Gastrocnemius medialis (tissue), 4 donors: ENCODE measurements at regions not wholly inside any gene's neighbourhood (a gene's known extent, or its start where the extent isn't known, plus 50 kb on each side); places are given as distances from the start of the nearest gene placed in this dataset.

ENCODE experiments used
- POLR2A ChIP-seq, 2 donors: fragments of 450-650 bp; IDR thresholded peaks; one replicate each; pipeline ENCODE4 v1.6.1; 2017; ENCODE audit warnings: antibody characterized with exemption in 2 of 2, mild to moderate bottlenecking in 2 of 2, moderate library complexity in 2 of 2
- TF ChIP-seq, protein P1 (sequence below), 5 experiments: fragments of 450-650 bp in 3 of 5; fragments of 200-600 bp in 2 of 5; sonication (generic) in 2 of 5; IDR thresholded peaks in 4 of 5; conservative IDR thresholded peaks in 1 of 5; 1 replicate in 4 of 5; 2 replicates in 1 of 5; pipeline ENCODE4 v1.5.1; 2016 to 2019; ENCODE audit warnings: antibody characterized with exemption in 5 of 5, mild to moderate bottlenecking in 3 of 5, moderate library complexity in 3 of 5

DNA sequence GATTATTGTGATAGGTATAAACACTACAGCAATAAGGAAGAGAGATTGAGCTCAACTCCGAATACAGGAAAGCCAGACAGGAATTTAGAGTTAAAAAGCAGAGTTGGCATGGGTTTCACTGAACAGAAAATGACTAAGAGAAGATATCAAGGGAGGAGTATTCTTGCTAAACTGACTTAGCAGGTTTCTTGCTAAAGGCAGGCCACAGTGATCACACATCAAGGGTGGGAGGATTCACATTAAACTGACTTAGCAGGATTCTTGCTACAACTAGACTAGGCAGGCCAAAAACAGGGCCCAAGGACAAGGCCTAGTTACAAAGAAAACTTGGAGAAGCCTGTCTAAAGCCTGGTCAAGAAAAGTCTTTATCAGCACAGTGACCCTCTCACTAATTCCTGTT lies 195.1 kb downstream of the MAGEB5 start:
- TF ChIP-seq, protein P1, sequence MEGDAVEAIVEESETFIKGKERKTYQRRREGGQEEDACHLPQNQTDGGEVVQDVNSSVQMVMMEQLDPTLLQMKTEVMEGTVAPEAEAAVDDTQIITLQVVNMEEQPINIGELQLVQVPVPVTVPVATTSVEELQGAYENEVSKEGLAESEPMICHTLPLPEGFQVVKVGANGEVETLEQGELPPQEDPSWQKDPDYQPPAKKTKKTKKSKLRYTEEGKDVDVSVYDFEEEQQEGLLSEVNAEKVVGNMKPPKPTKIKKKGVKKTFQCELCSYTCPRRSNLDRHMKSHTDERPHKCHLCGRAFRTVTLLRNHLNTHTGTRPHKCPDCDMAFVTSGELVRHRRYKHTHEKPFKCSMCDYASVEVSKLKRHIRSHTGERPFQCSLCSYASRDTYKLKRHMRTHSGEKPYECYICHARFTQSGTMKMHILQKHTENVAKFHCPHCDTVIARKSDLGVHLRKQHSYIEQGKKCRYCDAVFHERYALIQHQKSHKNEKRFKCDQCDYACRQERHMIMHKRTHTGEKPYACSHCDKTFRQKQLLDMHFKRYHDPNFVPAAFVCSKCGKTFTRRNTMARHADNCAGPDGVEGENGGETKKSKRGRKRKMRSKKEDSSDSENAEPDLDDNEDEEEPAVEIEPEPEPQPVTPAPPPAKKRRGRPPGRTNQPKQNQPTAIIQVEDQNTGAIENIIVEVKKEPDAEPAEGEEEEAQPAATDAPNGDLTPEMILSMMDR (IDR thresholded peaks at IDR 0.05 in 4 of 5, conservative IDR thresholded peaks at IDR 0.05 in 1 of 5): no peak
- no peak for TF ChIP-seq POLR2A (IDR thresholded peaks at IDR 0.05)
